Muscle layer of duodenum (tissue), 2 donors: ENCODE measurements at regions not wholly inside any gene's neighbourhood (a gene's known extent, or its start where the extent isn't known, plus 50 kb on each side); places are given as distances from the start of the nearest gene placed in this dataset.

Experiments used
- H3K27ac ChIP-seq: one replicate; pipeline ENCODE4 v1.7.0; 2013; ENCODE audit warnings: mild to moderate bottlenecking, low read length
- H3K27me3 ChIP-seq: one replicate; pipeline ENCODE4 v1.7.0; 2013; ENCODE audit warnings: low read depth, mild to moderate bottlenecking, control low read depth, low read length
- H3K36me3 ChIP-seq, 2 donors: one replicate each; pipeline ENCODE4 v1.7.0; 2013; ENCODE audit warnings: low read length in 2 of 2, control low read depth in 1 of 2, mild to moderate bottlenecking in 1 of 2; ENCODE audit not compliant: insufficient read depth in 2 of 2, control insufficient read depth in 1 of 2
- H3K4me1 ChIP-seq, 2 donors: one replicate each; pipeline ENCODE4 v1.7.0; 2013; ENCODE audit warnings: low read length in 2 of 2, mild to moderate bottlenecking in 2 of 2, control low read depth in 1 of 2, moderate library complexity in 1 of 2; ENCODE audit not compliant: insufficient read depth in 2 of 2, control insufficient read depth in 1 of 2
- H3K4me3 ChIP-seq, 2 donors: one replicate each; pipeline ENCODE4 v1.7.0; 2013; ENCODE audit warnings: low read length in 2 of 2, low read depth in 1 of 2, mild to moderate bottlenecking in 1 of 2
- H3K9me3 ChIP-seq, 2 donors: one replicate each; pipeline ENCODE4 v1.7.0; 2013; ENCODE audit warnings: low read length in 2 of 2, control low read depth in 1 of 2, mild to moderate bottlenecking in 1 of 2; ENCODE audit not compliant: control insufficient read depth in 1 of 2
- donor health status: healthy.

- Histone ChIP-seq H3K4me3 (no peak overlapping the region), H3K27ac (no peak overlapping the region), H3K36me3 (no peaks in the 10 kb centered on the region), H3K27me3 (no peaks in the 10 kb centered on the region), H3K9me3 (no peaks in the 10 kb centered on the region), H3K4me1 (no peaks in the 10 kb centered on the region)
These were observed 556.3 kb downstream of the PPARGC1A start for GRCh38 chr4:23333556-23333945.

GRCh38 chr4:23332313-23332712 is 557.5 kb downstream of the PPARGC1A start:
- Histone ChIP-seq H3K36me3 (no peaks in the 10 kb centered on the region), H3K4me3 (no peak overlapping the region), H3K4me1 (no peaks in the 10 kb centered on the region), H3K27me3 (no peaks in the 10 kb centered on the region), H3K27ac (no peak overlapping the region), H3K9me3 (no peaks in the 10 kb centered on the region)

GRCh38 chr4:23327120-23327519 is 562.7 kb downstream of the PPARGC1A start:
- H3K36me3 ChIP-seq = no peaks in the 10 kb centered on the region

GRCh38 chr4:23324021-23324690 is 565.7 kb downstream of the PPARGC1A start:
- H3K4me1 ChIP-seq = no peaks in the 10 kb centered on the region
- no peaks in the 10 kb centered on the region for H3K36me3 ChIP-seq
- no peak overlapping the region for H3K27ac ChIP-seq
- H3K9me3 ChIP-seq = no peaks in the 10 kb centered on the region
- H3K4me3 ChIP-seq = no peak overlapping the region
- no peaks in the 10 kb centered on the region for H3K27me3 ChIP-seq

More at GRCh38 chr4:23327120-23327519, 562.7 kb downstream of the PPARGC1A start:
- Histone ChIP-seq H3K27ac (no peak overlapping the region), H3K27me3 (no peaks in the 10 kb centered on the region), H3K4me3 (no peak overlapping the region), H3K4me1 (no peaks in the 10 kb centered on the region), H3K9me3 (no peaks in the 10 kb centered on the region)

GRCh38 chr4:23323436-23323835 is 566.4 kb downstream of the PPARGC1A start:
- H3K4me3 ChIP-seq = no peak overlapping the region
- no peak overlapping the region for H3K27ac ChIP-seq
- H3K9me3 ChIP-seq = no peaks in the 10 kb centered on the region
- H3K36me3 ChIP-seq = no peaks in the 10 kb centered on the region
- H3K27me3 ChIP-seq = no peaks in the 10 kb centered on the region
- no peaks in the 10 kb centered on the region for H3K4me1 ChIP-seq

GRCh38 chr4:23322732-23323131 is 567.1 kb downstream of the PPARGC1A start:
- H3K4me1 ChIP-seq = no peaks in the 10 kb centered on the region
- no peak overlapping the region for H3K4me3 ChIP-seq
- no peak overlapping the region for H3K27ac ChIP-seq
- H3K36me3 ChIP-seq = no peaks in the 10 kb centered on the region
- no peaks in the 10 kb centered on the region for H3K9me3 ChIP-seq
- H3K27me3 ChIP-seq = no peaks in the 10 kb centered on the region

- H3K27ac ChIP-seq = no peak overlapping the region
- no peaks in the 10 kb centered on the region for H3K27me3 ChIP-seq
These were observed 568.8 kb downstream of the PPARGC1A start for GRCh38 chr4:23320931-23321587.

GRCh38 chr4:23312686-23313085 is 577.2 kb downstream of the PPARGC1A start:
- Histone ChIP-seq H3K27ac (no peak overlapping the region), H3K4me3 (no peak overlapping the region), H3K9me3 (no peaks in the 10 kb centered on the region), H3K36me3 (no peaks in the 10 kb centered on the region), H3K4me1 (no peaks in the 10 kb centered on the region), H3K27me3 (no peaks in the 10 kb centered on the region)

More at GRCh38 chr4:23320931-23321587, 568.8 kb downstream of the PPARGC1A start:
- no peaks in the 10 kb centered on the region for H3K9me3 ChIP-seq
- H3K36me3 ChIP-seq = no peaks in the 10 kb centered on the region
- H3K4me1 ChIP-seq = no peaks in the 10 kb centered on the region
- no peak overlapping the region for H3K4me3 ChIP-seq

- Histone ChIP-seq H3K4me3 (no peak overlapping the region), H3K27ac (no peak overlapping the region), H3K36me3 (no peaks in the 10 kb centered on the region), H3K4me1 (no peaks in the 10 kb centered on the region), H3K27me3 (no peaks in the 10 kb centered on the region), H3K9me3 (no peaks in the 10 kb centered on the region)
These were observed 577.9 kb downstream of the PPARGC1A start for GRCh38 chr4:23311983-23312382.

- H3K9me3 ChIP-seq = no peaks in the 10 kb centered on the region
- no peaks in the 10 kb centered on the region for H3K4me1 ChIP-seq
- no peaks in the 10 kb centered on the region for H3K36me3 ChIP-seq
- no peaks in the 10 kb centered on the region for H3K27me3 ChIP-seq
- H3K4me3 ChIP-seq = no peak overlapping the region
- no peak overlapping the region for H3K27ac ChIP-seq
These were observed 584.8 kb downstream of the PPARGC1A start for GRCh38 chr4:23305026-23305425.

GRCh38 chr4:23298371-23298770 is 591.5 kb downstream of the PPARGC1A start:
- Histone ChIP-seq H3K4me3 (no peak overlapping the region), H3K27ac (no peak overlapping the region), H3K4me1 (no peaks in the 10 kb centered on the region), H3K36me3 (no peaks in the 10 kb centered on the region), H3K9me3 (no peaks in the 10 kb centered on the region), H3K27me3 (no peaks in the 10 kb centered on the region)

- H3K4me1 ChIP-seq = no peaks in the 10 kb centered on the region
- no peak overlapping the region for H3K4me3 ChIP-seq
- H3K27ac ChIP-seq = no peak overlapping the region
- no peaks in the 10 kb centered on the region for H3K36me3 ChIP-seq
- H3K27me3 ChIP-seq = no peaks in the 10 kb centered on the region
- no peaks in the 10 kb centered on the region for H3K9me3 ChIP-seq
These were observed 592.5 kb downstream of the PPARGC1A start for GRCh38 chr4:23297327-23297726.
